GM13977 (cell line): ENCODE measurements at regions not wholly inside any gene's neighbourhood (a gene's known extent, or its start where the extent isn't known, plus 50 kb on each side); places are given as distances from the start of the nearest gene placed in this dataset.
"Not testable (repeated sequence)": the region's sequence is repeated elsewhere in the genome, so short reads cannot be mapped to it uniquely, and the experiment has no call there.

Source experiments
- DNase-seq: peaks from one replicate; pipeline ENCODE4 v3.0.0; 2012; ENCODE audit warnings: low spot score
- in situ Hi-C: fragments of 300-500 bp; cut with MboI; formaldehyde crosslinking; loops from one replicate; pipeline ENCODE4 v1.12.0; 2022; ENCODE audit warnings: low sequenced_read_pairs, low pct_unique_long_range_greater_than_20kb, mixed read lengths, inconsistent platforms; ENCODE audit not compliant: unreplicated experiment
- TF ChIP-seq, protein P1 (sequence below): IDR thresholded peaks from 2 replicates; pipeline ENCODE4 v1.5.1; 2012; ENCODE audit warnings: mild to moderate bottlenecking, control low read depth; ENCODE audit not compliant: insufficient read depth; ENCODE audit errors: extremely low read depth, missing control alignments

DNA sequence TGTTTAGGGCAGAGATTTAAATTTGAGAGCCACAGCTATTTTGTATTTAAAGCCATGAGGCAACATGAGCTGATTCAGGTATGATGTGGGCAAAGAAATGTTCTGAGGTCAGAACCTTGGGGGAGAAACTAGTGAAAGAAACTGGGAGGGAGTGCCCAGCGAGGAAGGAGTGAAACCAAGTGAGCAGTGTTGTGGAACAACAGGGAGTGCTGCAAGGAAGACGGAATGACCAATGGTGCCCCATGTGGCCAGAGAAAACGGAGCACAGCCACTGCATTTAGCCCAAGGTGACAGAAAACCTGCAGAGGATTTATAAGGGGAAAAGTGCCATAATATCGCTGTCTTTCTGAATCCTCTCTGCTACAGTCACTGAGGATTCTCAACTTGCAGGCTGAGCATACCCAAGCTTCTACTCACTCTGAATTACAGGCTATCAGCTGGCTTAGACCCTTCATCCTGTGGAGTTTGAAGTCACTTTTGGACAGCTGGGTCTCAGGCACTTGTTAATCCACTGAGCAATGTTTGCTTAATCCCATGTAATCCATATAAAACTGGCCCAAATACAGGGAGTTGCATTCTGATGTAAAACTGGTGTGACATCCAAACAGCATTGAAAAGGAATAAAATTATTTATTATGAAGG, 777.3 kb downstream of the CCSER2 start:
- DNase-seq = no peak
- TF ChIP-seq, protein P1, sequence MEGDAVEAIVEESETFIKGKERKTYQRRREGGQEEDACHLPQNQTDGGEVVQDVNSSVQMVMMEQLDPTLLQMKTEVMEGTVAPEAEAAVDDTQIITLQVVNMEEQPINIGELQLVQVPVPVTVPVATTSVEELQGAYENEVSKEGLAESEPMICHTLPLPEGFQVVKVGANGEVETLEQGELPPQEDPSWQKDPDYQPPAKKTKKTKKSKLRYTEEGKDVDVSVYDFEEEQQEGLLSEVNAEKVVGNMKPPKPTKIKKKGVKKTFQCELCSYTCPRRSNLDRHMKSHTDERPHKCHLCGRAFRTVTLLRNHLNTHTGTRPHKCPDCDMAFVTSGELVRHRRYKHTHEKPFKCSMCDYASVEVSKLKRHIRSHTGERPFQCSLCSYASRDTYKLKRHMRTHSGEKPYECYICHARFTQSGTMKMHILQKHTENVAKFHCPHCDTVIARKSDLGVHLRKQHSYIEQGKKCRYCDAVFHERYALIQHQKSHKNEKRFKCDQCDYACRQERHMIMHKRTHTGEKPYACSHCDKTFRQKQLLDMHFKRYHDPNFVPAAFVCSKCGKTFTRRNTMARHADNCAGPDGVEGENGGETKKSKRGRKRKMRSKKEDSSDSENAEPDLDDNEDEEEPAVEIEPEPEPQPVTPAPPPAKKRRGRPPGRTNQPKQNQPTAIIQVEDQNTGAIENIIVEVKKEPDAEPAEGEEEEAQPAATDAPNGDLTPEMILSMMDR = no peak

DNA sequence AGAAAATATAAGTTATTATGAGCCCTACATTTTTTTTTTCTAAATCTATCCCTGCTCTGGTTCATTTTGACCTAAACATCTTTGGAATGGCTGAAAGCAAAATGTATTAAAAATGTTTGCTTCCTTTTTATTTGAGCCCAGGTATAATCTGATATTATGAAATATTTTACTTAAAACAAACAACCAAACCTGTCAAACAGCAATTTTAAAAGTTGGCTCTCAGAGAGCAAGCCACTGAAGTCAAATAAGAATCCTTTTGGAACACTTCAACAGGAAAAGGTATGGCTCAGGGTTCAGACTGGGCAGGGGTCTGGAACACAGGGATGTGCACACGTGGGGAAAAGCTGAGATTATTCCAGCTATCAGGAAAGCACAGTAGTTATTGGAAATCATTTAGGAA, 782.9 kb downstream of the CCSER2 start:
- no peak for DNase-seq
- TF ChIP-seq, protein P1 = no peak
- in situ Hi-C loops = no loop called here

More for the DNA sequence above, 777.3 kb downstream of the CCSER2 start:
- in situ Hi-C loops = no loop called here

DNA sequence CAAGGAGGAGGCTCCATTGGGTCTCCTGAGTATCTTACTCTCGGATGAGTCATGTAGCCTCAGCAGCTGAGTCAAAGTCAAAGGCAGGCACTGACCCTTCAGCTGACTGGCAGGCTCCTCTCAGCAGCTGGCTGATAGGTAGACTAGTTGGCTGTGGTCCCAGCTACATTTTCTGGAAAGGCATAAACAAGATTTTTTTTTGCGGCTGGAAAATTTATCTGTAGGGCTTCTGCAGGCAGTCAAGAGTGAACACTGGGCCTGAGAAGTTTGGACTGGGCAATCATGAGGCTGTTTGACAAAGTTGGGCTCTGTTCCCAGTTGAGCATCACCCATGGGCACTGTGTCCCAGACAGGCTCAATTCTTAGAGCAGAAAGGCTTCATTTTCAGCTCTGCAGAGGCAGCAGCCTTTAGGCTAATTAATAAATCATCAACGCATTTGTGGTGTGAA, 796.2 kb downstream of the CCSER2 start:
- no peak for DNase-seq
- in situ Hi-C loops = no loop called here
- TF ChIP-seq, protein P1 = no peak

DNA sequence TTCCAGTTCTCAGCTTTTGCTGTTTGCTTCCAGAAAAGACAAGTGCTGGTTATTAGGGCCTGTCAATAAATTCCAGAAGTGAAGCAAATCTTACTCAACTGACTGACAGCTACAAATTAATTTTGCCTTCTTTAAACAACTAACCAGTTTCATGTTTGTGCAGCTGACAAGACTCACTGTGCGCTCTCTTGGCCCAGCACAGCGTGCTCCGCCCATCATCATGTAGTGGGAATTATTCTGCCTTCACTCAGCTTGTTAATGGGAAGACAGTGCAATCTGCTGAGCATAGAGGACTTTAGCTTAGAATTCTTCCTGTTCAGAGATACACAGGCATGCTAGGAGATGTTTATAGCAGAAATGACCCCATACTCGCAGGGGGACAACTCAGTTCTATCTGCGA, 808.9 kb downstream of the CCSER2 start:
- in situ Hi-C loops = no loop called here
- no peak for DNase-seq
- TF ChIP-seq, protein P1 = no peak

DNA sequence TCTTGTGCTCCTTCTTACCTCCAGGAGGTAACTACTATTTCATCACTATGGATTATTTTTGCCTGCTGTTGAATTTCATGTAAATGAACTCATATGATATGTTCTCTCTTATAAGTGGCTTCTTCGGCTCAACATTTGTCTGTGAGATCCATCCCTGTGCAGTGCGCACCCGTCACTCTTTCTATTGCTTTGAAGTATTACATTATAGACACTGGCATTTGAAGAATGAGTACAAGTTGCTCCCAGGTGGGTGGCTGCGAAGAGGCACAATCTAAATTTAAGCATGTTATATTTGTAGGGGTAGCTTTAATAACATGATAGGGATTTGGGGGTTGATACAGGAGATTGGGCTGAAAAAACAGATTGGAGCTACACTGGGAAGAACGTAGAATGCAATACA, 809.7 kb downstream of the CCSER2 start:
- no peak for DNase-seq
- in situ Hi-C loops = no loop called here

DNA sequence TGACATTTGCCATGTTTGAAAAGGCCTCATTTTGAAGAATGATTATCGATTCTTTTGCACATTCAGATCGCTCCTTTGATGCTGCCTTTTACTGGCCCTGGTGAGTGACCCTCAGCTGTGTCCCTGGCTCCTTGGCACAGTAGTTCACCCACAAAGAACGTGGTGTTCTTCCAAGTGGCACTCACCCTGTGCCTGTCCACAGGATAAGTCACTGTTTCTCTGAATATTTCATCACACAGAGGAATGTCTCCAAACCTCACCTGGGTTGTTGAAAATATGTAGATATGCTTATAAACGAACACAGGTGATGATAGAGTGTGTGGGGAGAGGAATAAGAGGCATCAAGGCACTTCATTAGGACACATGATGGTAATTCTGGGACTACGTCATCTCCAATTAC, 810.7 kb downstream of the CCSER2 start:
- in situ Hi-C loops = no loop called here
- no peak for DNase-seq
- TF ChIP-seq, protein P1 = no peak

More for the DNA sequence above, 809.7 kb downstream of the CCSER2 start:
- TF ChIP-seq, protein P1 = no peak

DNA sequence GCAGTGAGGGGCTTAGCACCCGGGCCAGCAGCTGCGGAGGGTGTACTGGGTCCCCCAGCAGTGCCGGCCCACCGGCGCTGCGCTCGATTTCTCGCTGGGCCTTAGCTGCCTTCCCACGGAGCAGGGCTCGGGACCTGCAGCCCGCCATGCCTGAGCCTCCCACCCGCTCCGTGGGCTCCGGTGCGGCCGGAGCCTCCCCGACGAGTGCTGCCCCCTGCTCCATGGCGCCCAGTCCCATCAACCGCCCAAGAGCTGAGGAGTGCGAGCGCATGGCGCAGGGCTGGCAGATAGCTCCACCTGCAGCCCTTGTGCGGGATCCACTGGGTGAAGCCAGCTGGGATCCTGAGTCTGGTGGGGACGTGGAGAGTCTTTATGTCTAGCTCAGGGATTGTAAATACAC, 813.1 kb downstream of the CCSER2 start:
- in situ Hi-C loops, DNase-seq: not testable (repeated sequence)
